Stomach smooth muscle (tissue), 2 donors: ENCODE measurements at regions not wholly inside any gene's neighbourhood (a gene's known extent, or its start where the extent isn't known, plus 50 kb on each side); places are given as distances from the start of the nearest gene placed in this dataset.
"Not testable (repeated sequence)": the region's sequence is repeated elsewhere in the genome, so short reads cannot be mapped to it uniquely, and the experiment has no call there.

ENCODE experiments used
- H3K27ac ChIP-seq: one replicate; pipeline ENCODE4 v1.7.0; 2013; ENCODE audit warnings: mild to moderate bottlenecking, low read length, inconsistent platforms
- H3K27me3 ChIP-seq, 2 donors: one replicate each; pipeline ENCODE4 v1.7.0; 2013; ENCODE audit warnings: low read length in 2 of 2; ENCODE audit not compliant: insufficient read depth in 2 of 2, control insufficient read depth in 1 of 2
- H3K36me3 ChIP-seq, 2 donors: one replicate each; pipeline ENCODE4 v1.7.0; 2013; ENCODE audit warnings: low read length in 2 of 2; ENCODE audit not compliant: control insufficient read depth in 2 of 2, insufficient read depth in 2 of 2
- H3K4me1 ChIP-seq: one replicate; pipeline ENCODE4 v1.7.0; 2013; ENCODE audit warnings: low read length; ENCODE audit not compliant: control insufficient read depth, insufficient read depth
- H3K4me3 ChIP-seq, 2 donors: one replicate each; pipeline ENCODE4 v1.7.0; 2013; ENCODE audit warnings: low read length in 2 of 2
- H3K9ac ChIP-seq, 2 donors: one replicate each; pipeline ENCODE4 v1.7.0; 2013; ENCODE audit warnings: low read length in 2 of 2, mild to moderate bottlenecking in 1 of 2
- H3K9me3 ChIP-seq, 2 donors: one replicate each; pipeline ENCODE4 v1.7.0; 2013; ENCODE audit warnings: low read length in 2 of 2; ENCODE audit not compliant: control insufficient read depth in 2 of 2
- donor health status: healthy.
- donor health status: Pancreatic carcinoma.

GRCh38 chr6:141510803-141511202 is 621.9 kb upstream of the GJE1 start:
- Histone ChIP-seq H3K9me3 (peaks cover 3% of the 10 kb centered on the region in 2 donors), H3K4me3 (no peak overlapping the region), H3K27me3 (no peaks in the 10 kb centered on the region)

GRCh38 chr6:141506062-141506461 is 626.7 kb upstream of the GJE1 start:
- not testable (repeated sequence) for H3K9me3 ChIP-seq, H3K27me3 ChIP-seq

More at GRCh38 chr6:141510803-141511202, 621.9 kb upstream of the GJE1 start:
- Histone ChIP-seq H3K9ac (no peak overlapping the region), H3K36me3 (no peaks in the 10 kb centered on the region), H3K4me1 (no peaks in the 10 kb centered on the region), H3K27ac (no peak overlapping the region)

GRCh38 chr6:141504318-141504717 is 628.4 kb upstream of the GJE1 start:
- not testable (repeated sequence) for H3K9me3 ChIP-seq, H3K9ac ChIP-seq, H3K4me3 ChIP-seq, H3K27ac ChIP-seq, H3K36me3 ChIP-seq, H3K27me3 ChIP-seq, H3K4me1 ChIP-seq

More at GRCh38 chr6:141506062-141506461, 626.7 kb upstream of the GJE1 start:
- not testable (repeated sequence) for H3K9ac ChIP-seq, H3K4me1 ChIP-seq, H3K36me3 ChIP-seq, H3K4me3 ChIP-seq, H3K27ac ChIP-seq

GRCh38 chr6:141501616-141502015 is 631.1 kb upstream of the GJE1 start:
- Histone ChIP-seq H3K9me3 (peaks cover 0 to 3% of the 10 kb centered on the region in 2 donors), H3K36me3 (no peaks in the 10 kb centered on the region), H3K27me3 (no peaks in the 10 kb centered on the region), H3K4me1 (no peaks in the 10 kb centered on the region), H3K4me3 (no peak overlapping the region), H3K9ac (no peak overlapping the region), H3K27ac (no peak overlapping the region)

- H3K9ac ChIP-seq, result no peak overlapping the region
- no peaks in the 10 kb centered on the region for H3K4me1 ChIP-seq
- H3K36me3 ChIP-seq, result no peaks in the 10 kb centered on the region
- no peaks in the 10 kb centered on the region for H3K27me3 ChIP-seq
- H3K27ac ChIP-seq, result no peak overlapping the region
- H3K9me3 ChIP-seq, result no peaks in the 10 kb centered on the region
- no peak overlapping the region for H3K4me3 ChIP-seq
Measured at GRCh38 chr6:141498977-141499376, 633.7 kb upstream of the GJE1 start.

GRCh38 chr6:141492521-141493284 is 640.0 kb upstream of the GJE1 start:
- no peaks in the 10 kb centered on the region for H3K9me3 ChIP-seq
- no peak overlapping the region for H3K9ac ChIP-seq
- H3K4me1 ChIP-seq, result no peaks in the 10 kb centered on the region
- no peak overlapping the region for H3K4me3 ChIP-seq
- no peaks in the 10 kb centered on the region for H3K36me3 ChIP-seq
- H3K27ac ChIP-seq, result no peak overlapping the region
- no peaks in the 10 kb centered on the region for H3K27me3 ChIP-seq

- H3K4me3 ChIP-seq, result no peak overlapping the region
- no peaks in the 10 kb centered on the region for H3K9me3 ChIP-seq
Measured at GRCh38 chr6:141491684-141492083, 641.0 kb upstream of the GJE1 start.

GRCh38 chr6:141490982-141491381 is 641.7 kb upstream of the GJE1 start:
- Histone ChIP-seq H3K36me3 (no peaks in the 10 kb centered on the region), H3K4me3 (no peak overlapping the region), H3K27ac (no peak overlapping the region), H3K9me3 (no peaks in the 10 kb centered on the region), H3K9ac (no peak overlapping the region), H3K4me1 (no peaks in the 10 kb centered on the region), H3K27me3 (no peaks in the 10 kb centered on the region)

More at GRCh38 chr6:141491684-141492083, 641.0 kb upstream of the GJE1 start:
- H3K9ac ChIP-seq, result no peak overlapping the region
- no peaks in the 10 kb centered on the region for H3K27me3 ChIP-seq
- H3K27ac ChIP-seq, result no peak overlapping the region
- H3K36me3 ChIP-seq, result no peaks in the 10 kb centered on the region
- H3K4me1 ChIP-seq, result no peaks in the 10 kb centered on the region

- Histone ChIP-seq H3K27me3 (no peaks in the 10 kb centered on the region), H3K9ac (no peak overlapping the region), H3K4me1 (no peaks in the 10 kb centered on the region), H3K36me3 (no peaks in the 10 kb centered on the region), H3K27ac (no peak overlapping the region), H3K4me3 (no peak overlapping the region), H3K9me3 (no peaks in the 10 kb centered on the region)
Measured at GRCh38 chr6:141488488-141488887, 644.2 kb upstream of the GJE1 start.

- no peak overlapping the region for H3K4me3 ChIP-seq
- H3K4me1 ChIP-seq, result no peaks in the 10 kb centered on the region
- H3K27me3 ChIP-seq, result no peaks in the 10 kb centered on the region
- H3K9ac ChIP-seq, result no peak overlapping the region
- H3K27ac ChIP-seq, result no peak overlapping the region
- no peaks in the 10 kb centered on the region for H3K9me3 ChIP-seq
- no peaks in the 10 kb centered on the region for H3K36me3 ChIP-seq
Measured at GRCh38 chr6:141486942-141487341, 645.8 kb upstream of the GJE1 start.

GRCh38 chr6:141484711-141485110 is 648.0 kb upstream of the GJE1 start:
- Histone ChIP-seq H3K36me3 (no peaks in the 10 kb centered on the region), H3K27me3 (no peaks in the 10 kb centered on the region), H3K27ac (no peak overlapping the region), H3K9ac (no peak overlapping the region), H3K4me1 (no peaks in the 10 kb centered on the region), H3K9me3 (no peaks in the 10 kb centered on the region), H3K4me3 (no peak overlapping the region)
